Fibroblast of skin of left quadriceps (primary cell): ENCODE measurements at regions not wholly inside any gene's neighbourhood (a gene's known extent, or its start where the extent isn't known, plus 50 kb on each side); places are given as distances from the start of the nearest gene placed in this dataset.
"Not testable (repeated sequence)": the region's sequence is repeated elsewhere in the genome, so short reads cannot be mapped to it uniquely, and the experiment has no call there.

ENCODE experiments used
- DNase-seq, 2 experiments: peaks; one replicate each; pipeline ENCODE4 v3.0.0-alpha.2; 2013; ENCODE audit warnings: low read depth in 2 of 2

GRCh38 chr2:31736695-31737454, 156.1 kb upstream of the SRD5A2 start:
- DNase-seq: no peak

- no peak for DNase-seq
These were observed 155.0 kb upstream of the SRD5A2 start for GRCh38 chr2:31735716-31736115.

GRCh38 chr2:31729442-31730092, 148.8 kb upstream of the SRD5A2 start:
- DNase-seq: peak; percentile 2

- DNase-seq: no peak
These were observed 148.3 kb upstream of the SRD5A2 start for GRCh38 chr2:31729065-31729439.

GRCh38 chr2:31728406-31729064, 147.8 kb upstream of the SRD5A2 start:
- no peak for DNase-seq

- no peak for DNase-seq
These were observed 145.7 kb upstream of the SRD5A2 start for GRCh38 chr2:31726457-31726856.

- DNase-seq: no peak
These were observed 144.7 kb upstream of the SRD5A2 start for GRCh38 chr2:31725444-31725843.

- DNase-seq: no peak
These were observed 131.0 kb upstream of the SRD5A2 start for GRCh38 chr2:31711737-31712136.

- no peak for DNase-seq
These were observed 129.4 kb upstream of the SRD5A2 start for GRCh38 chr2:31710121-31710520.

GRCh38 chr2:31707992-31708391, 127.3 kb upstream of the SRD5A2 start:
- DNase-seq: no peak

GRCh38 chr2:31704561-31705212, 123.9 kb upstream of the SRD5A2 start:
- no peak for DNase-seq

- no peak for DNase-seq
These were observed 122.5 kb upstream of the SRD5A2 start for GRCh38 chr2:31703253-31703652.

GRCh38 chr2:31698722-31699121, 118.0 kb upstream of the SRD5A2 start:
- DNase-seq: no peak

GRCh38 chr2:31696068-31696467, 115.3 kb upstream of the SRD5A2 start:
- no peak for DNase-seq

- no peak for DNase-seq
These were observed 113.7 kb upstream of the SRD5A2 start for GRCh38 chr2:31694444-31694843.

- no peak for DNase-seq
These were observed 113.1 kb upstream of the SRD5A2 start for GRCh38 chr2:31693882-31694281.

GRCh38 chr2:31688282-31688681, 107.5 kb upstream of the SRD5A2 start:
- no peak for DNase-seq

GRCh38 chr2:31683506-31683905, 102.8 kb upstream of the SRD5A2 start:
- not testable (repeated sequence) for DNase-seq

- no peak for DNase-seq
These were observed 94.8 kb upstream of the SRD5A2 start for GRCh38 chr2:31675485-31675901.

- DNase-seq: no peak
These were observed 93.7 kb upstream of the SRD5A2 start for GRCh38 chr2:31674446-31674845.

- DNase-seq: no peak
These were observed 86.1 kb upstream of the SRD5A2 start for GRCh38 chr2:31666878-31667277.

- no peak for DNase-seq
These were observed 84.4 kb upstream of the SRD5A2 start for GRCh38 chr2:31664949-31665724.
